ENCODE measurements at regions not wholly inside any gene's neighbourhood (a gene's known extent, or its start where the extent isn't known, plus 50 kb on each side); places are given as distances from the start of the nearest gene placed in this dataset.

DNA sequence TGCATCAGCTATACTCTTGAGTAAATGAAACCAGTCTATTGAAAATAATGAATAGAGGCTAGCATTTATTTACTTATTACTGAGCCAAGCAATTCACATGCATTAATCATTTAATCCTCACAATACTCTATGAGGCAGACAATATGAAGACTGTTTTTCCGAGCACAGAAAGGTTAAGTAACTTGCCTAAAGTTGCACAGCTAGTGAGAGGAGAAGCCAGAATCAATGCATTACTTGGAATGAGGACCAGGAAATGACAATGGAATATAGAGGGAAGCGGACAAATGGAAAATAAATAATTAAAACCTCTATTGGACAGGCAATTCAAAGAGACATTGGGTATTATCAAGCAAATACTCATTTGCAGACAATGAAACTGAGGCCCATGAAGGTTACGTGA, 207.6 kb upstream of the PRKCQ start:
- TF ChIP-seq, protein P1, sequence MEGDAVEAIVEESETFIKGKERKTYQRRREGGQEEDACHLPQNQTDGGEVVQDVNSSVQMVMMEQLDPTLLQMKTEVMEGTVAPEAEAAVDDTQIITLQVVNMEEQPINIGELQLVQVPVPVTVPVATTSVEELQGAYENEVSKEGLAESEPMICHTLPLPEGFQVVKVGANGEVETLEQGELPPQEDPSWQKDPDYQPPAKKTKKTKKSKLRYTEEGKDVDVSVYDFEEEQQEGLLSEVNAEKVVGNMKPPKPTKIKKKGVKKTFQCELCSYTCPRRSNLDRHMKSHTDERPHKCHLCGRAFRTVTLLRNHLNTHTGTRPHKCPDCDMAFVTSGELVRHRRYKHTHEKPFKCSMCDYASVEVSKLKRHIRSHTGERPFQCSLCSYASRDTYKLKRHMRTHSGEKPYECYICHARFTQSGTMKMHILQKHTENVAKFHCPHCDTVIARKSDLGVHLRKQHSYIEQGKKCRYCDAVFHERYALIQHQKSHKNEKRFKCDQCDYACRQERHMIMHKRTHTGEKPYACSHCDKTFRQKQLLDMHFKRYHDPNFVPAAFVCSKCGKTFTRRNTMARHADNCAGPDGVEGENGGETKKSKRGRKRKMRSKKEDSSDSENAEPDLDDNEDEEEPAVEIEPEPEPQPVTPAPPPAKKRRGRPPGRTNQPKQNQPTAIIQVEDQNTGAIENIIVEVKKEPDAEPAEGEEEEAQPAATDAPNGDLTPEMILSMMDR (IDR thresholded peaks at IDR 0.05) = no peak
- TF ChIP-seq ZFX (IDR thresholded peaks at IDR 0.05; ENCODE audit: borderline replicate concordance) = no peak
